ENCODE measurements at regions not wholly inside any gene's neighbourhood (a gene's known extent, or its start where the extent isn't known, plus 50 kb on each side); places are given as distances from the start of the nearest gene placed in this dataset.

DNA sequence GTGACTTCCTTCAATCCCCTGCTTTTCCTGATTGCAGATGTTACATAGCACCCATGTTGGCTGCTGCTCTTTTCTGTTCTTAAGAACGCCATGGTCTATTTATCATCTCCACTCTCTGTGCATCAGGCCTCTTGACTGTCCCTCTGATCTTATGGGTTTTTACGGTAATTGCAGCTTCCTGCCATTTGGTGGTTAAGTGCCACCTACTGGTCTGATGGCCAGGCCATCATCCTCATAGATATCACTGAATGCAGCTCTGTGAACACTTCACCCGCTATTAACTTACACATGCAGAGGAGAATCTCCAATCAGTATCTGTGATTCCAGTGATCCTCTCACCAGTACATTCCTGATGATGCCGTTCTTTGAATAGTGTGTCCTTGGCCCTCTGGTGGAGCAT, 382.4 kb downstream of the TRAM1L1 start:
- TF ChIP-seq, protein P1, sequence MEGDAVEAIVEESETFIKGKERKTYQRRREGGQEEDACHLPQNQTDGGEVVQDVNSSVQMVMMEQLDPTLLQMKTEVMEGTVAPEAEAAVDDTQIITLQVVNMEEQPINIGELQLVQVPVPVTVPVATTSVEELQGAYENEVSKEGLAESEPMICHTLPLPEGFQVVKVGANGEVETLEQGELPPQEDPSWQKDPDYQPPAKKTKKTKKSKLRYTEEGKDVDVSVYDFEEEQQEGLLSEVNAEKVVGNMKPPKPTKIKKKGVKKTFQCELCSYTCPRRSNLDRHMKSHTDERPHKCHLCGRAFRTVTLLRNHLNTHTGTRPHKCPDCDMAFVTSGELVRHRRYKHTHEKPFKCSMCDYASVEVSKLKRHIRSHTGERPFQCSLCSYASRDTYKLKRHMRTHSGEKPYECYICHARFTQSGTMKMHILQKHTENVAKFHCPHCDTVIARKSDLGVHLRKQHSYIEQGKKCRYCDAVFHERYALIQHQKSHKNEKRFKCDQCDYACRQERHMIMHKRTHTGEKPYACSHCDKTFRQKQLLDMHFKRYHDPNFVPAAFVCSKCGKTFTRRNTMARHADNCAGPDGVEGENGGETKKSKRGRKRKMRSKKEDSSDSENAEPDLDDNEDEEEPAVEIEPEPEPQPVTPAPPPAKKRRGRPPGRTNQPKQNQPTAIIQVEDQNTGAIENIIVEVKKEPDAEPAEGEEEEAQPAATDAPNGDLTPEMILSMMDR (conservative IDR thresholded peaks at IDR 0.05): peak; percentile 71
- no peak for TF ChIP-seq ZFX (IDR thresholded peaks at IDR 0.05)

Data from C4-2B (cell line).